ENCODE measurements at regions not wholly inside any gene's neighbourhood (a gene's known extent, or its start where the extent isn't known, plus 50 kb on each side); places are given as distances from the start of the nearest gene placed in this dataset.

- Mint-ChIP-seq H3K4me3 (no peak overlapping the region), H3K4me1 (ENCODE audit: low read depth) (peaks cover 8% of the 10 kb centered on the region), H3K9me3 (peaks cover 5% of the 10 kb centered on the region), H3K36me3 (ENCODE audit: low read depth) (no peaks in the 10 kb centered on the region), H3K27ac (peak overlapping the region; percentile 7), H3K27me3 (ENCODE audit: insufficient read depth) (no peaks in the 10 kb centered on the region)
- DNase-seq (ENCODE audit: low spot score): no peak
- intact Hi-C loops (cut with micrococcal nuclease): loop anchor here (5.0 to 10.0 kb wide), 2 partner anchors 276 to 549 kb away; no protein-coding TSS in a partner anchor
Observed at GRCh38 chr6:44658571-44658970, 271.1 kb downstream of the CDC5L start.

- intact Hi-C loops (cut with micrococcal nuclease): loop anchor here (5.0 to 10.0 kb wide), 2 partner anchors 275 to 548 kb away; no protein-coding TSS in a partner anchor
- H3K27me3 Mint-ChIP-seq (ENCODE audit: insufficient read depth): no peaks in the 10 kb centered on the region
- no peak overlapping the region for H3K27ac Mint-ChIP-seq
- H3K4me1 Mint-ChIP-seq (ENCODE audit: low read depth): peaks cover 8% of the 10 kb centered on the region
- H3K36me3 Mint-ChIP-seq (ENCODE audit: low read depth): no peaks in the 10 kb centered on the region
- DNase-seq (ENCODE audit: low spot score): no peak
- no peak overlapping the region for H3K4me3 Mint-ChIP-seq
- peaks cover 5% of the 10 kb centered on the region for H3K9me3 Mint-ChIP-seq
Observed at GRCh38 chr6:44659726-44660125, 272.2 kb downstream of the CDC5L start.

- H3K27ac Mint-ChIP-seq: no peak overlapping the region
- intact Hi-C loops (cut with micrococcal nuclease): no loop called here
- no peaks in the 10 kb centered on the region for H3K36me3 Mint-ChIP-seq (ENCODE audit: low read depth)
- H3K4me1 Mint-ChIP-seq (ENCODE audit: low read depth): no peaks in the 10 kb centered on the region
- no peaks in the 10 kb centered on the region for H3K27me3 Mint-ChIP-seq (ENCODE audit: insufficient read depth)
- peaks cover 5% of the 10 kb centered on the region for H3K9me3 Mint-ChIP-seq
- DNase-seq (ENCODE audit: low spot score): no peak
- H3K4me3 Mint-ChIP-seq: no peak overlapping the region
Observed at GRCh38 chr6:44660561-44661220, 273.2 kb downstream of the CDC5L start.

GRCh38 chr6:44661221-44662008 lies 273.9 kb downstream of the CDC5L start:
- intact Hi-C loops (cut with micrococcal nuclease): no loop called here
- Mint-ChIP-seq H3K4me1 (ENCODE audit: low read depth) (no peaks in the 10 kb centered on the region), H3K27me3 (ENCODE audit: insufficient read depth) (no peaks in the 10 kb centered on the region), H3K9me3 (peaks cover 5% of the 10 kb centered on the region), H3K27ac (no peak overlapping the region), H3K36me3 (ENCODE audit: low read depth) (no peaks in the 10 kb centered on the region), H3K4me3 (no peak overlapping the region)
- no peak for DNase-seq (ENCODE audit: low spot score)

GRCh38 chr6:44662461-44663121 lies 275.1 kb downstream of the CDC5L start:
- no peak overlapping the region for H3K27ac Mint-ChIP-seq
- no peak overlapping the region for H3K4me3 Mint-ChIP-seq

GRCh38 chr6:44663860-44664634 lies 276.5 kb downstream of the CDC5L start:
- H3K36me3 Mint-ChIP-seq (ENCODE audit: low read depth): no peaks in the 10 kb centered on the region
- no peak for DNase-seq (ENCODE audit: low spot score)
- intact Hi-C loops (cut with micrococcal nuclease): no loop called here
- no peak overlapping the region for H3K27ac Mint-ChIP-seq
- no peaks in the 10 kb centered on the region for H3K27me3 Mint-ChIP-seq (ENCODE audit: insufficient read depth)
- H3K9me3 Mint-ChIP-seq: no peaks in the 10 kb centered on the region
- H3K4me3 Mint-ChIP-seq: no peak overlapping the region
- H3K4me1 Mint-ChIP-seq (ENCODE audit: low read depth): no peaks in the 10 kb centered on the region

More at GRCh38 chr6:44662461-44663121, 275.1 kb downstream of the CDC5L start:
- Mint-ChIP-seq H3K9me3 (peaks cover 5% of the 10 kb centered on the region), H3K4me1 (ENCODE audit: low read depth) (no peaks in the 10 kb centered on the region), H3K27me3 (ENCODE audit: insufficient read depth) (no peaks in the 10 kb centered on the region), H3K36me3 (ENCODE audit: low read depth) (no peaks in the 10 kb centered on the region)
- intact Hi-C loops (cut with micrococcal nuclease): no loop called here
- no peak for DNase-seq (ENCODE audit: low spot score)

- Mint-ChIP-seq H3K27me3 (ENCODE audit: insufficient read depth) (no peaks in the 10 kb centered on the region), H3K9me3 (no peaks in the 10 kb centered on the region), H3K4me3 (no peak overlapping the region), H3K4me1 (ENCODE audit: low read depth) (no peaks in the 10 kb centered on the region), H3K36me3 (ENCODE audit: low read depth) (no peaks in the 10 kb centered on the region), H3K27ac (no peak overlapping the region)
- DNase-seq (ENCODE audit: low spot score): no peak
- intact Hi-C loops (cut with micrococcal nuclease): no loop called here
Observed at GRCh38 chr6:44664716-44665115, 277.2 kb downstream of the CDC5L start.

- no peak overlapping the region for H3K27ac Mint-ChIP-seq
Observed at GRCh38 chr6:44665143-44665542, 277.6 kb downstream of the CDC5L start.

GRCh38 chr6:44665683-44666082 lies 278.2 kb downstream of the CDC5L start:
- H3K9me3 Mint-ChIP-seq: no peaks in the 10 kb centered on the region
- H3K27me3 Mint-ChIP-seq (ENCODE audit: insufficient read depth): peaks cover 2% of the 10 kb centered on the region
- intact Hi-C loops (cut with micrococcal nuclease): no loop called here
- no peak for DNase-seq (ENCODE audit: low spot score)
- H3K27ac Mint-ChIP-seq: no peak overlapping the region
- no peak overlapping the region for H3K4me3 Mint-ChIP-seq
- no peaks in the 10 kb centered on the region for H3K4me1 Mint-ChIP-seq (ENCODE audit: low read depth)
- H3K36me3 Mint-ChIP-seq (ENCODE audit: low read depth): no peaks in the 10 kb centered on the region

More at GRCh38 chr6:44665143-44665542, 277.6 kb downstream of the CDC5L start:
- H3K9me3 Mint-ChIP-seq: no peaks in the 10 kb centered on the region
- intact Hi-C loops (cut with micrococcal nuclease): no loop called here
- H3K4me3 Mint-ChIP-seq: no peak overlapping the region
- H3K4me1 Mint-ChIP-seq (ENCODE audit: low read depth): no peaks in the 10 kb centered on the region
- no peak for DNase-seq (ENCODE audit: low spot score)
- no peaks in the 10 kb centered on the region for H3K36me3 Mint-ChIP-seq (ENCODE audit: low read depth)
- H3K27me3 Mint-ChIP-seq (ENCODE audit: insufficient read depth): peaks cover 2% of the 10 kb centered on the region

- H3K4me1 Mint-ChIP-seq (ENCODE audit: low read depth): no peaks in the 10 kb centered on the region
- no peak overlapping the region for H3K4me3 Mint-ChIP-seq
- H3K27me3 Mint-ChIP-seq (ENCODE audit: insufficient read depth): peaks cover 2% of the 10 kb centered on the region
- no peak overlapping the region for H3K27ac Mint-ChIP-seq
- no peak for DNase-seq (ENCODE audit: low spot score)
- intact Hi-C loops (cut with micrococcal nuclease): no loop called here
- H3K36me3 Mint-ChIP-seq (ENCODE audit: low read depth): no peaks in the 10 kb centered on the region
- no peaks in the 10 kb centered on the region for H3K9me3 Mint-ChIP-seq
Observed at GRCh38 chr6:44666324-44666723, 278.8 kb downstream of the CDC5L start.

- Mint-ChIP-seq H3K27me3 (ENCODE audit: insufficient read depth) (peaks cover 2% of the 10 kb centered on the region), H3K9me3 (no peaks in the 10 kb centered on the region), H3K36me3 (ENCODE audit: low read depth) (no peaks in the 10 kb centered on the region), H3K4me1 (ENCODE audit: low read depth) (no peaks in the 10 kb centered on the region), H3K27ac (no peak overlapping the region), H3K4me3 (no peak overlapping the region)
- intact Hi-C loops (cut with micrococcal nuclease): no loop called here
- no peak for DNase-seq (ENCODE audit: low spot score)
Observed at GRCh38 chr6:44667226-44667625, 279.7 kb downstream of the CDC5L start.

GRCh38 chr6:44667668-44668390 lies 280.3 kb downstream of the CDC5L start:
- H3K4me3 Mint-ChIP-seq: no peak overlapping the region
- H3K4me1 Mint-ChIP-seq (ENCODE audit: low read depth): no peaks in the 10 kb centered on the region
- no peak overlapping the region for H3K27ac Mint-ChIP-seq
- H3K36me3 Mint-ChIP-seq (ENCODE audit: low read depth): no peaks in the 10 kb centered on the region
- no peaks in the 10 kb centered on the region for H3K9me3 Mint-ChIP-seq
- intact Hi-C loops (cut with micrococcal nuclease): no loop called here
- peaks cover 2% of the 10 kb centered on the region for H3K27me3 Mint-ChIP-seq (ENCODE audit: insufficient read depth)
- no peak for DNase-seq (ENCODE audit: low spot score)
